Activated CD8-positive, alpha-beta T cell treated with anti-CD3 and anti-CD28 coated beads for 36 hours (primary cell): ENCODE measurements at regions not wholly inside any gene's neighbourhood (a gene's known extent, or its start where the extent isn't known, plus 50 kb on each side); places are given as distances from the start of the nearest gene placed in this dataset.
"Not testable (repeated sequence)": the region's sequence is repeated elsewhere in the genome, so short reads cannot be mapped to it uniquely, and the experiment has no call there.

ENCODE experiments used
- ATAC-seq: fragments of 200-7000 bp; cut with Tn5 transposase; one replicate; pipeline ENCODE4 v1.10.0; 2021; ENCODE audit warnings: mild to moderate bottlenecking, moderate library complexity
- CTCF ChIA-PET: fragments of 350-600 bp; sonication (Branson Sonifier 250); formaldehyde crosslinking; loops from one replicate; lab custom pipeline; 2021; ENCODE audit warnings: antibody characterized with exemption; lab: Charles Lee
- POLR2A ChIA-PET: fragments of 350-600 bp; sonication (Branson Sonifier 250); formaldehyde crosslinking; loops from one replicate; lab custom pipeline; 2021; ENCODE audit warnings: antibody characterized with exemption; lab: Charles Lee
- DNase-seq: peaks from one replicate; pipeline ENCODE4 v3.0.0-alpha.2; 2020
- H3K27ac Mint-ChIP-seq: one replicate; pipeline ENCODE4 v1.8.0; 2021; ENCODE audit warnings: mild to moderate bottlenecking, mixed read lengths
- H3K27me3 Mint-ChIP-seq: one replicate; pipeline ENCODE4 v1.8.0; 2021; ENCODE audit warnings: mixed read lengths
- H3K36me3 Mint-ChIP-seq: one replicate; pipeline ENCODE4 v1.8.0; 2021; ENCODE audit warnings: low read depth, mixed read lengths
- H3K4me1 Mint-ChIP-seq: one replicate; pipeline ENCODE4 v1.8.0; 2021; ENCODE audit warnings: low read depth, mixed read lengths
- H3K4me3 Mint-ChIP-seq: one replicate; pipeline ENCODE4 v1.8.0; 2021; ENCODE audit warnings: mild to moderate bottlenecking, moderate library complexity, mixed read lengths
- H3K9me3 Mint-ChIP-seq: one replicate; pipeline ENCODE4 v1.8.0; 2021; ENCODE audit warnings: mixed read lengths
- intact Hi-C: fragments of 100-400 bp; cut with micrococcal nuclease; formaldehyde crosslinking; loops from one replicate; pipeline ENCODE4 v1.10.0; 2022
- TF ChIP-seq, protein P1 (sequence below): fragments of 200-600 bp; IDR thresholded peaks from one replicate; pipeline ENCODE4 v1.8.0; 2022; ENCODE audit warnings: antibody characterized with exemption, mild to moderate bottlenecking

GRCh38 chr13:90891329-90891728 is 456.2 kb upstream of the MIR17HG start:
- no peaks in the 10 kb centered on the region for H3K27me3 Mint-ChIP-seq
- DNase-seq (no peak), ATAC-seq (no peak)
- H3K4me1 Mint-ChIP-seq: no peaks in the 10 kb centered on the region
- H3K4me3 Mint-ChIP-seq: no peak overlapping the region
- H3K36me3 Mint-ChIP-seq: no peaks in the 10 kb centered on the region
- TF ChIP-seq, protein P1, sequence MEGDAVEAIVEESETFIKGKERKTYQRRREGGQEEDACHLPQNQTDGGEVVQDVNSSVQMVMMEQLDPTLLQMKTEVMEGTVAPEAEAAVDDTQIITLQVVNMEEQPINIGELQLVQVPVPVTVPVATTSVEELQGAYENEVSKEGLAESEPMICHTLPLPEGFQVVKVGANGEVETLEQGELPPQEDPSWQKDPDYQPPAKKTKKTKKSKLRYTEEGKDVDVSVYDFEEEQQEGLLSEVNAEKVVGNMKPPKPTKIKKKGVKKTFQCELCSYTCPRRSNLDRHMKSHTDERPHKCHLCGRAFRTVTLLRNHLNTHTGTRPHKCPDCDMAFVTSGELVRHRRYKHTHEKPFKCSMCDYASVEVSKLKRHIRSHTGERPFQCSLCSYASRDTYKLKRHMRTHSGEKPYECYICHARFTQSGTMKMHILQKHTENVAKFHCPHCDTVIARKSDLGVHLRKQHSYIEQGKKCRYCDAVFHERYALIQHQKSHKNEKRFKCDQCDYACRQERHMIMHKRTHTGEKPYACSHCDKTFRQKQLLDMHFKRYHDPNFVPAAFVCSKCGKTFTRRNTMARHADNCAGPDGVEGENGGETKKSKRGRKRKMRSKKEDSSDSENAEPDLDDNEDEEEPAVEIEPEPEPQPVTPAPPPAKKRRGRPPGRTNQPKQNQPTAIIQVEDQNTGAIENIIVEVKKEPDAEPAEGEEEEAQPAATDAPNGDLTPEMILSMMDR: no peak
- CTCF ChIA-PET: no interaction called here
- H3K9me3 Mint-ChIP-seq: no peaks in the 10 kb centered on the region
- POLR2A ChIA-PET: no interaction called here
- intact Hi-C loops: no loop called here
- H3K27ac Mint-ChIP-seq: no peak overlapping the region

GRCh38 chr13:90893199-90893598 is 454.3 kb upstream of the MIR17HG start:
- H3K27ac Mint-ChIP-seq, intact Hi-C loops, ATAC-seq, POLR2A ChIA-PET, H3K36me3 Mint-ChIP-seq, DNase-seq, CTCF ChIA-PET, H3K27me3 Mint-ChIP-seq, H3K4me1 Mint-ChIP-seq, H3K4me3 Mint-ChIP-seq, H3K9me3 Mint-ChIP-seq: not testable (repeated sequence)

GRCh38 chr13:90896002-90896401 is 451.5 kb upstream of the MIR17HG start:
- Mint-ChIP-seq H3K4me3 (no peak overlapping the region), H3K4me1 (no peaks in the 10 kb centered on the region), H3K36me3 (no peaks in the 10 kb centered on the region), H3K9me3 (peaks cover 4% of the 10 kb centered on the region), H3K27ac (no peak overlapping the region), H3K27me3 (no peaks in the 10 kb centered on the region)
- ChIA-PET POLR2A (no interaction called here), CTCF (no interaction called here)
- TF ChIP-seq, protein P1: no peak
- DNase-seq: no peak
- intact Hi-C loops: no loop called here
- ATAC-seq: no peak

DNA sequence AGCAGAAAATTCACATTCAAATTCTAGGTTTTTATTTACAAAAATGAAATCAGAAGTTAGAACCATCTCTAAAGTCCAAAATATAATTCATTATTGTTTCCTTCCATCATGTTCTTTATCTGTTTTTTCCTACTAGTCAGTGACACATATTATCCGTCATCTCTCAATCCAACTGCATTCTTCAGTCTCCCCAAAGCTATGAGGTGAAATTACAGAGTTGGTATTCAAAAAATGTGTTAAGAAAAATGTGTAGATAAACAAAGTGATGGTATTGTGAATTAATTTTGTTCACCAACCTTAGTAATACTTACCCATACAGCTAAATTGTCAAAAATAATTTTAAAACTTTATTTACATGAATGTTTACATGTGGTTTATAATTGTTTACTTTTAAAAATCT is 448.7 kb upstream of the MIR17HG start:
- intact Hi-C loops: no loop called here
- Mint-ChIP-seq H3K9me3 (peaks cover 4% of the 10 kb centered on the region), H3K36me3 (no peaks in the 10 kb centered on the region), H3K27me3 (no peaks in the 10 kb centered on the region), H3K27ac (no peak overlapping the region), H3K4me1 (no peaks in the 10 kb centered on the region), H3K4me3 (no peak overlapping the region)
- ATAC-seq: no peak
- TF ChIP-seq, protein P1: no peak
- ChIA-PET POLR2A (no interaction called here), CTCF (no interaction called here)
- DNase-seq: no peak

DNA sequence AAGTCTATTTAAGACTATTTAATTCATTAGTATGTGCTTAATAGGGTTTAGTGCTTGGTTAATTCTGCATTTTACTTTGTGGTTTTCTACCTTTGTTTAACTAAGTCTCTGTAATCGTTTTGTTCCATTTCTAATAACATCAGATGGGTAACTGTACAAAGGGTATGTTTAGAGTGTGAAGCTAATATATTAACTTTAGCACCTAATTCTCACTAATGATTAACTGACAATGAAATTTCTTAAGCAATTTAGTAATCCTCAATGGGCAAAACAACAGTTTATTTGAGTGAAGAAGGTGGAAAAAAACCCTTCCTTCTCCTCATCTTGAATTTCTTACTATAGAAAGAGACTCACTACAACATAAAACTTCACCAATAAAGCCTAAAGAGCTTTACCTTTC is 448.1 kb upstream of the MIR17HG start:
- POLR2A ChIA-PET: no interaction called here
- no peaks in the 10 kb centered on the region for H3K27me3 Mint-ChIP-seq
- H3K9me3 Mint-ChIP-seq: peaks cover 4% of the 10 kb centered on the region
- TF ChIP-seq, protein P1: no peak
- no peak for ATAC-seq
- DNase-seq: no peak
- intact Hi-C loops: no loop called here
- CTCF ChIA-PET: no interaction called here
- no peak overlapping the region for H3K4me3 Mint-ChIP-seq
- no peak overlapping the region for H3K27ac Mint-ChIP-seq
- no peaks in the 10 kb centered on the region for H3K4me1 Mint-ChIP-seq
- no peaks in the 10 kb centered on the region for H3K36me3 Mint-ChIP-seq

GRCh38 chr13:90902255-90902654 is 445.2 kb upstream of the MIR17HG start:
- intact Hi-C loops: no loop called here
- CTCF ChIA-PET: no interaction called here

More at GRCh38 chr13:90902255-90902654, 445.2 kb upstream of the MIR17HG start:
- H3K36me3 Mint-ChIP-seq: no peaks in the 10 kb centered on the region
- H3K4me3 Mint-ChIP-seq: no peak overlapping the region
- POLR2A ChIA-PET: no interaction called here
- no peak for DNase-seq
- no peak overlapping the region for H3K27ac Mint-ChIP-seq
- peaks cover 14% of the 10 kb centered on the region for H3K9me3 Mint-ChIP-seq
- no peak for ATAC-seq
- no peaks in the 10 kb centered on the region for H3K27me3 Mint-ChIP-seq
- TF ChIP-seq, protein P1: no peak
- no peaks in the 10 kb centered on the region for H3K4me1 Mint-ChIP-seq
